ENCODE measurements at regions not wholly inside any gene's neighbourhood (a gene's known extent, or its start where the extent isn't known, plus 50 kb on each side); places are given as distances from the start of the nearest gene placed in this dataset.
"Not testable (repeated sequence)": the region's sequence is repeated elsewhere in the genome, so short reads cannot be mapped to it uniquely, and the experiment has no call there.

DNA sequence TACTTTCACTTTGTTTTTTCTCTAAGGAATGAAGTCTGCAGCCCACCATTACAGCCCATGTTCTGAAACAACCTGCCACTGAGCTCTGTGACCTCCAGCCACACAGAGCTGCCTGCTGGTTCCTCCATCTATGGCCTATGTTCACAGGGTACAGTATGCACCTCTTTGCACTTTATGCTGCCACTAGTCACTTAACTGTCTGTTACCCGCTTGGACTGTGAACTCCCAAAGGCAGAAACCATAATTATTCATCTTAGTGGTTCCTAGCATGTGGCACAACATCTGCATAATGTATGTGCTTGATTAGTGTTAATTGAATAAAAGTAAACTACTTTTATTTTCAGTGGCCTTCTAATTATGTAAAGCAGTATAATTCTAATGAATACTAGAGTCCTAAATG lies 95.5 kb upstream of the BET1 start:
- in situ Hi-C loops (cut with HindIII; ENCODE audit: low sequenced_read_pairs): no loop called here
- no peak for DNase-seq (ENCODE audit: low spot score)

DNA sequence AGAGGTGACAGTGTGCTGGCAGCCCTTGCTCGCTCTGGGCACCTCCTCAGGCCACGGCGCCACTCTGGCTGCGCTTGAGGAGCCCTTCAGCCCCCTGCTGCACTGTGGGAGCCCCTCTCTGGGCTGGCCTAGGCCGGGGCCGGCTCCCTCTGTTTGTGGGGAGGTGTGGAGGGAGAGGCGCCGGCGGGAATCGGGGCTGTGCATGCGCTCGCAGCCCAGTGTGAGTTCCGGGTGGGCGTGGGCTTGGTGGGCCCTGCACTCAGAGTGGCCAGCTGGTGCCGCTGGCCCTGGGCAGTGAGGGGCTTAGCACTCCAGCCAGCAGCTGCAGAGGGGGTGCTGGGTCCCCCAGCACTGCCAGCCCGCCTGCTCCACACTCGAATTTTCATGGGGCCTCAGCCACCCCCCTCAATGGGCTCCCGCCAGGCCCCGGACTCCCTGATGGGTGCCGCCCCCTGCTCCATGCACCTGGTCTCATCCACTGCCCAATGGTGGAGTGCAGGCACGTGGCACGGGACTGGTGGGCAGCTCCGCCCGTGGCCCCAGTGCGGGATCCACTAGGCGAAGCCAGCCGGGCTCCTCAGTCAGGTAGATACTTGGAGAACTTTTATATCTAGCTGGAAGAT lies 96.7 kb upstream of the BET1 start:
- DNase-seq (ENCODE audit: low spot score): no peak
- in situ Hi-C loops (cut with HindIII; ENCODE audit: low sequenced_read_pairs): no loop called here

DNA sequence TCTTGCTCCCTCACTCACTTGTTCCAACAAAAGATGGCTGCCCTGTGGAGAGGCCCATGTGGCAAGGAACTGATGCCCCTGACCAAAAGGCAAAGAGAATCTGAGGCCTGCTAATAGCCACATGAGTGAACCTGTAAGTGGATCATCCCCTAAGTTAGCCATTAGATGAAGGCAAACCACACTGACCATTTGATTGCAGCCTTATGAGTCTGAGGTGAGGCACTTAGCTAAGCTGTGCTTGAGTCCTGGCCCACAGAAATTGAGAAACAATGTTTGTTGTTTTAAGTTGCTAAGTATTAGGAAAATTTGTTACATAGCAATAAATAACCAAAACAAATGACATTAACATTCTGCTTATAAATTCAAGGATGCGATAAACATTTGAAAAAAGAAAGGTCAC lies 100.1 kb upstream of the BET1 start:
- DNase-seq (ENCODE audit: low spot score): no peak
- in situ Hi-C loops (cut with HindIII; ENCODE audit: low sequenced_read_pairs): no loop called here

DNA sequence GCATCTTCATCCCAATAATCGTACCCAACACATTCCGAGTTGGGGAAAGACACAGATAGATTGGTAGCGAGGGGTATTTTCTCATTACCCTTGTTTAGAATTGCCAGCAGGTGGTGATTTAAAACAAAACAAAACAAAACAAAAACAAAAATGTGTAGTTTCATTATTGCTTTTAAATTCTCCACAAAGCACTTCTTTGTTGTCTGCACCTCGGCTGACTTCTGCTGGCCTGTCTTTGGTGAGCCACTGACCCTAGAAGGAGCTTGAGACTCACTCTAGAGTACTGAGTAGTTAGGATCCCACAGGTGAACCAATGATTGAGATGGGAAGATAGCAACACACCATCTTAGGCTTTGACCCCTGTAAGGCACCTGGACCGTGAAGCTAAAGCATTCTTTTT lies 105.4 kb upstream of the BET1 start:
- no peak for DNase-seq (ENCODE audit: low spot score)
- in situ Hi-C loops (cut with HindIII; ENCODE audit: low sequenced_read_pairs): no loop called here

DNA sequence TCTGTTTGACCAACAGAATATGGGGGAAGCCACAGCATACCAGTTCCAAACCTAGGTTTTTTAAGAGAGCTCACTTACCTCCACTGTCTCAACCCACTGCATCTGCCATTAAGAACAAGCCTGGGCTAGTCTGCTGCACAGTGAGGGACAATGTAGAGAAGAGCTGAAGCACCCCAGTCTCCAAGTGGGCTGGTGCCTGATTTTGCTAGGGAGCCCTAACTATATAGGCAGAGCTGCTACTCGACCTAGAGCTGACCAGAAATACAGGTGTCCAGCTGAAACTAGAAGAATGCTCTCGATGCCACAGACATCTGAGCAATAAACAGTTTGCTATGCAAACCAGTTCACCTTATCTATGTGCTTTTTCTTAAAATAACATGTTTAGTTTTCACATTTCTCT lies 106.9 kb upstream of the BET1 start:
- in situ Hi-C loops (cut with HindIII; ENCODE audit: low sequenced_read_pairs): no loop called here
- DNase-seq (ENCODE audit: low spot score): no peak

DNA sequence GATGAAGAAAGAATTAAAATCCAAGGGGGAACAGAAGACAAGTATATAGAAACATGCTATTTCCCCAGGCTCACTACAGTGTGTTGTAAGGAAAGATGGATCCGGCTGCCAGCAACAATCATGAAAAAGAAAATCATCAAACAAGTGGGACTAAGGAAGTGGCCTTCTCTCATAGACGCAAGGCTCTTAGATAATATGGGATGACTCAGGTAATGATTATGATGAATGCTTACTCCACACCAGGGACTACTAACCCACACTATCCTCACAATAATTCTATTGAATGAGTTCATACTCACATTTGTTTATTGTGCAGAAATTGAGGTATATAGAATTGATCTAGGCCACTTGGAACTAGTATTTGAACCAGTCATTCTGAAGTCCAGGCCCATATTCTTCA lies 111.2 kb upstream of the BET1 start:
- no peak for DNase-seq (ENCODE audit: low spot score)
- in situ Hi-C loops (cut with HindIII; ENCODE audit: low sequenced_read_pairs): no loop called here

DNA sequence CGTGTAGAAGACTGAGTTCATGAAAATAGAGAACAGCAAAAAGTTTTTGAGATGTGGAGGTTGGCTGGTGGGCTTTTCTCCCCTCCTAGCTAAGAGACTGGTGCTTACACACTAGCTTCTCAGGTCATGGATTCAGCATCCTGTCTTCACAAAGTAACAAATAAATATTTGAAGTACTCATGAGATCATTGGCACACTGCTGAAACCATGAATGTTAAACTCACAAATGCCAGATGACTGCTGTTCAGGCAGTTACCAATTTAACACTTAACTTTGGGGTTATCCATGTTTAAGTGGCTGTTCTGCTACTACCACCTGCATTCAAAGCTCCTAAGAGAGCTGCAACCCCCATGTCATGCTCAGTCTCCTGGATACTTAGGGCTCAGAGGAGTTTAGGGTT lies 119.0 kb upstream of the BET1 start:
- in situ Hi-C loops (cut with HindIII; ENCODE audit: low sequenced_read_pairs): no loop called here
- DNase-seq (ENCODE audit: low spot score): no peak

DNA sequence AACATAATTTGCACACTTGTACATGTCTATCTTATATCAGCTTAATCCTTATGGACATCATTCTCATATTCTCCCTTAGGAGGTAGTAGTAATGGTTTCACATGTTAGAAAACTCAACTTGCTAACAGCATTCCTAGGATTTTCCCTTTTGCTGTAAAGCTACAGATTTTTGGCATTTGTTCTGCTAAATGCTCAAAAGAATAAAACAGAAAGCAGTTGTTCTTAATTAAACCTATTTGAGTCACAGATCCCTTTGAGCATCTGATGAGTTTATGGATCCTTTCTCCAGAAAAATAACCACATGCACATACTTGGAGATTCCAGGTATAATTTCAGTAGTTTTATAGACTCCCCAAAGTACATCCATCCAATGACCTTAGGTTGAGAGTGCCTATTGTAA lies 122.9 kb upstream of the BET1 start:
- in situ Hi-C loops (cut with HindIII; ENCODE audit: low sequenced_read_pairs): no loop called here
- no peak for DNase-seq (ENCODE audit: low spot score)

DNA sequence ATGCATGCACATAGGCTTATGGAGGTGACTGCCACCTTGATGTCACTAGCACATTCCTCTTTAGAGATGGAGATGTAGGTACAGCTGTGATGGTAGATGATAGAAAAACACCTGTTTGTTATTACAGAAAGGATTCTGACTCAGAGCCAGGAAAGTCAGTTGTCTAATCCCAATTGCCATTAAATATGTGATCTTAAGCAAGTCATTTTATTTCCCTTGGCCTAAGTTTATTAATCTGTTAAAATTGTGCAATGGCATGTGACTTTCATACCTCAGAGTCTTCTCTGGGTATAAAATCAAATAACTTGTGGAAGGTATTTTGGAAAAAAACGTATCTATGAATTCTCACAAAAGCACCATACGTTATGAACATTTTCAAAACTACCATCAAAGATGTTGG lies 123.9 kb upstream of the BET1 start:
- in situ Hi-C loops (cut with HindIII; ENCODE audit: low sequenced_read_pairs): no loop called here
- no peak for DNase-seq (ENCODE audit: low spot score)

DNA sequence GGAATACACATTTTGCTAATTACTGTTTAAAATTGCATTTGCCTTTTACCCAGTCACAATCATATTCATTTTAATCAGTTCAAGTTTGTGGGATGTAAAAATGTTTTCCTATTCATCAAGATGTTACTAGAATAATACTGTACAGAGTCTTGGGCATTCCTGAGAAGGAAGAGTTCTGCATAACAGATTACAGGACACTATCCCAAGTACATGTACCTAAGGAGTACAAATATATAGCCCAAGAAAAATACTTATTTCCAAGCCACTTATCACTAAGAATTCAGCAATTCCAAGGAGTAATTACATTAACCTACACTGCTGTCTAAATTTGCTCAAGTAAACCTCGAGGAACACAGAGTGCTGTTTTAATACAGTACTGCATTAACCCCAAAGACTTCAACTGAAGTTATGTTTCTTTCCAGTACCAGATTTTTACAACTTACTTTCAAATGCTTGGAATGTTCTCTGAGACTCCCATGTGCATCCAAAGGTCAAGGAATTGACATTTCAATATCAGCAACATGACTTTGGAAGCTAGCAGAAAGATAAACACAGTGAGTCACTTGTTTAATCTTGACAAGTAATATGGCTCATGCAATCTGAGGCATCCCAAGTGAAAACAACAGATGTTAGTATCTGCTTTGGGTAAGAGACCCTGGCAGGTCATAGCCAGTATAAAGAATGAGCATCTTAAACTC lies 125.4 kb upstream of the BET1 start:
- in situ Hi-C loops (cut with HindIII; ENCODE audit: low sequenced_read_pairs): no loop called here
- no peak for DNase-seq (ENCODE audit: low spot score)

DNA sequence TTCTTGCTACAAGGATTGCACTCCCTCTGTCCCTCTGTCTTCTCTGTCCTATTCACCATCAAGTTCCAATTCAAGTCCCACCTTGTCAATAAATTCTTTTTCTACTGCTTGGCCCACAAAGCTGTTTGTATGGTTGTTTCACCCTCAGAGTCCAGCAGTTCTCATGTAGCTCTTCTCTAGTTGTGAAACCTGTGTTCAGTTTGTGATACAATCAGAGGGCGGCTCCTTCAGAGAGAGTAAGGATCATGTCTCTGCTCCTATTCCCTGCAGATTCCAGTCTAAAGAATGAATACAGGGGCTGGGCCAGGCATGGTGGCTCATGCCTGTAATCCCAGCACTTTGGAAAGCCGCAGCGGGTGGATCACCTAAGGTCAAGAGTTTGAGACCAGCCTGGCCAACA lies 126.6 kb upstream of the BET1 start:
- in situ Hi-C loops (cut with HindIII; ENCODE audit: low sequenced_read_pairs): no loop called here
- DNase-seq (ENCODE audit: low spot score): no peak

DNA sequence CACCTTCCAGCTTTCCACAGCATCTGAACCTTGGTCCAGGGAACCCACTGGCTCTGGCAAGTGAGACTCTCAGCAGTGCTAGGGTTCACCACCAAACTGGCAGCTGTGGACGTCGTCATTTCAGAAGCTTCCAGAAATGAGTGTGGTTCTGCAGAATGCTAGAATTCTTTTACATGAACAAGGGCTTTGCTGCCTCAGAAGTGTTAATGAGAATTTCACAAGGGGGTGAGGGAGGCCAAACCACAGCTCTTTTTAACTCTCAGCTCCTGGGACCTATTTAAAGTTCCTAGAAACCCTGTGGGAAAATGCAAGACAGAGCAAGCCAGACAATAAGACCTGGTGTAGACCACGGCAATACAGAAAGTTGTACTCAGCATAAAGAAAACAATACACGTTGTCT lies 129.3 kb upstream of the BET1 start:
- no peak for DNase-seq (ENCODE audit: low spot score)
- in situ Hi-C loops (cut with HindIII; ENCODE audit: low sequenced_read_pairs): no loop called here

DNA sequence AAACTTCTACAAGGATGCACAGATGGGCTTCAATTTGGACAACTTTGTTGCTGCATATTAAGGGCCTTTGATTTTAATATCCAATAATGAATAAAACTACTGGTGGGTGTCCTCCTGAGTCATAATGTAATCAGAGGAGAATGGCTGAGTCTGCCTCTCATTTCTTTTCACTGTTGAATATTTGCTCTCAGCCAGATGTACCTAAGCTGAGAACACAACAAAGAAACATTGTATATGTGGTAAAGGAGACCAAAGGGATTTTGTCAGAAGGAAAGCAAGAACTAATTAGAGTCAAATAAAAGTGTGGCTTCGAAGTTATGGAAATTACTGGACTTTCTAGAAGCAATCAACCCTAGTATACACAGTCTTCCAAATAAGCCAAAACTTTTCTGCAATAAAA lies 131.0 kb upstream of the BET1 start:
- in situ Hi-C loops (cut with HindIII; ENCODE audit: low sequenced_read_pairs): no loop called here
- DNase-seq (ENCODE audit: low spot score): no peak

DNA sequence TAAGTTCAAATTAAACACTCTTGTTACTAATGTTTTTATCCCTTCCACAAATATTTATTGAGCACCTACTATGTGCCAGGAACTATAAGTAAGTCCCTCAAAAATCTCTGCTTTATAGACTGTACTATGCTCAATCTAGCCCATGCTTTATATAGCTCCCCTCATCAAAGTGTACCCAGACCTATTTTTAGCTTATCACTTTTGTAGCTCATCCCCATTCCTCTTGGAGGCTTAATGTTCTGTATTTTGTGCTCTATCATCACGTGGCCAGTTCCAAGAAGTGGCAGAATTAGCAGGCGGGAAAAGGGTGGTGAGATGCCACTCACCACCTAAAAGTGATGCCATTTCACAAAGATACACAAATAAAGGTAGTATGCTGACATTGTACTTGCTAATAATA lies 138.1 kb upstream of the BET1 start:
- DNase-seq (ENCODE audit: low spot score): no peak
- in situ Hi-C loops (cut with HindIII; ENCODE audit: low sequenced_read_pairs): no loop called here

DNA sequence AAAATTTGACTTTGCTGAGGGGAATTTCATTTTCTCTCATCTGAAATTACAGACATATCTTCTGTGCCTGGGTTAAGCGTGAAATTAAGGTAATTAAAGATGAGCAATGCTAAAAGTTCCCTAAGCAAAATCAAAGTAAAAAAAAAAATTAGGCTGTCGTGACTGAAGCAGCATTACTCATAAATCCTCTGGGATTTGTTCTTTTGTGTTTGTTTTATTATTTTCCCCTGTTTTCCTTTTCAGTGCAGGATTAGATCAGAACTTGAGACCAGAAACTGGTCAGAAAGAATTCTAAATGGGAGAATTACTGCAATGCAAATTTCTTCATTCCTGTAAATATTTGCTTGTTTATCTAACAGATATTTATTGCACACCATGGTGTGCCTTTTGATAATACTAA lies 141.4 kb upstream of the BET1 start:
- DNase-seq (ENCODE audit: low spot score): no peak
- in situ Hi-C loops (cut with HindIII; ENCODE audit: low sequenced_read_pairs): no loop called here

DNA sequence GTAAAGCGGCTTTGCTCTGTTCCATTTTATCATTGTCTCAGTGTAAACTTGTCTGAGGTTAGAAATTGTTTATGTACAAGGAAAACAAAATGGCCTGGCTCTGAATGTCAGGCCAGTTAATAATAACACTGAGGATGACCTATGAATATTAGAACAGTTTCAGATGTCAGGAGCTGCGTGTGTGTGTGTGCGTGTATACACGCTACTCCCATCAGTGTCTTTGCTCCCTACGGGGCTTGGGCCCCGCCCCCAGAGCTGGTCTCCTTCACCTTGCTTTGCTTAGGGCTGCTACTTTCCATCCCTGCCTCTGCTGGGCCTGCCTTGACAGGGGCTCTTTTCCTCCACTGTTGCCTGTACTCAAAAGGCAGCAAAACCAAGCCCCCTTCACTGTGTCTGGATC lies 142.3 kb upstream of the BET1 start:
- in situ Hi-C loops (cut with HindIII; ENCODE audit: low sequenced_read_pairs): no loop called here

DNA sequence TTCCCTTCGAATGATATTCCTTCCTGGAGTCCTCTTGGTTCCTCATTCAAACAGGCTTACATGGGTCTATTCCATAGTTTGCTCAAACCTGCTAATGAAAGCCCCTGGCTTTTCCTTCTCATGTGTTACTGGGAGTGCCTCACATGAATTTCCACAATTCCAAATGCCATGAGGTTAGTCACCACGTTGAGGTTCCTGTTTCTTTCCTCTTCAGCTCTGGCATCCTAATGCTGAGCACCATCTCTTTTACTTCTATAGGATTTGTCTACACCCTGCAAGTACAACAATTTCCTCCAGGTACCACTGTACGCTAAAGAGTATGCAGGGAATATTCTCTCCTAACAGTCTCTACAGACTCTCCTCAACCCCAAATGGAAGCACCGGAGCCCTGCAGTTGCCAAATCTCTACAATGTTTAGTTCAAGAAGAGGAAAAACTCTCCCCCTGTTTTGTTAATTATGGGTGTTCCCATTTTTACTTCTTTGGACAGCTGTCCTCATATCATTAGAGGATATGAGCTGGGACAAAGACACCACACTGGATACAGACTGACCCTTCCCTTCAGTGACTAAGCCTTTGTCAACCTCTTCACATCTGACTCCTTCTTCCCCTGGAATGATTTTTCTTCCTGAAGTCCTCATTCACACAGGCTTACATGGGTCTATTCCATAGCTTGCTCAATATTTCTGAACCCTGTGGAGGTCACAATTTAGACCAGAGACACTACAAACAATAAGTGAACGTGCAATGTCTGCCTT lies 145.8 kb upstream of the BET1 start:
- in situ Hi-C loops (cut with HindIII; ENCODE audit: low sequenced_read_pairs): no loop called here
- DNase-seq (ENCODE audit: low spot score): no peak

More for the DNA sequence above, 142.3 kb upstream of the BET1 start:
- DNase-seq (ENCODE audit: low spot score): no peak

DNA sequence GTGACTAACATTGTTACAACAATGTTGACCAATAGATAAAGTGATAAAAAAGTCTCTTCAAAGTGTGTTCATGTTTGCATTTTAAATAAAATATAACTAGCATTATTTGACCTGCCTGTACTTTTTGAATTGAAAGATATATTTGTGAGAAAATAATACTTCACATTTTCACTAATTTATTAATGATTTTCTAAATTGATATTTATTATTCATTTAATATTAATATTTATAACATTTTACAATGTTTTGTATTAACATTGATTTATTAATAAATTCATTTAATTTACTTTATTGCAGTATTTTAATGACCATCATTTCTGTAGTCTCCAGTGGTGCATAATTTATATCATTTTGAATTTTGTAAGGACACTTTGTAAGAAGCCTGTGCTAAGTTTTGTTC lies 150.0 kb upstream of the BET1 start:
- DNase-seq (ENCODE audit: low spot score): no peak
- in situ Hi-C loops (cut with HindIII; ENCODE audit: low sequenced_read_pairs): no loop called here

DNA sequence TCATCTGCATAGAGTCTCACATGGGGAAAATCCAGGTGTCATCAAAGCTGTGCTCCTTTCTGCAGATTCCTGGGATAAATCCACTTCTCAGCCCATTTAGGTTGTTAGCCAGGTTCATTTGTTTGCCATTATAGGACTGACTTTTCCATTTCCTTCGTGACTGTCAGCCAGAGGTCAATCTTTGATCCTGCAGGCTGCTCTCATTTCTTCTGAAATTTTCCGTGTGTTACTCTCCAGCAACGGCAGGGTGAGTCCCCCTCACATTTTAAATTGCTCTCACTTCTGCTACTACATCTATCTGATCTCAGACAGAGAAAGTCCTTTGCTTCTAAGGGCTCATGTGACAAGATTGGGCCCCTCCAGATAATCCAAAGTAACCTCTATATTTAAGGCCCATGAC lies 150.7 kb upstream of the BET1 start:
- in situ Hi-C loops (cut with HindIII; ENCODE audit: low sequenced_read_pairs): no loop called here
- no peak for DNase-seq (ENCODE audit: low spot score)

DNA sequence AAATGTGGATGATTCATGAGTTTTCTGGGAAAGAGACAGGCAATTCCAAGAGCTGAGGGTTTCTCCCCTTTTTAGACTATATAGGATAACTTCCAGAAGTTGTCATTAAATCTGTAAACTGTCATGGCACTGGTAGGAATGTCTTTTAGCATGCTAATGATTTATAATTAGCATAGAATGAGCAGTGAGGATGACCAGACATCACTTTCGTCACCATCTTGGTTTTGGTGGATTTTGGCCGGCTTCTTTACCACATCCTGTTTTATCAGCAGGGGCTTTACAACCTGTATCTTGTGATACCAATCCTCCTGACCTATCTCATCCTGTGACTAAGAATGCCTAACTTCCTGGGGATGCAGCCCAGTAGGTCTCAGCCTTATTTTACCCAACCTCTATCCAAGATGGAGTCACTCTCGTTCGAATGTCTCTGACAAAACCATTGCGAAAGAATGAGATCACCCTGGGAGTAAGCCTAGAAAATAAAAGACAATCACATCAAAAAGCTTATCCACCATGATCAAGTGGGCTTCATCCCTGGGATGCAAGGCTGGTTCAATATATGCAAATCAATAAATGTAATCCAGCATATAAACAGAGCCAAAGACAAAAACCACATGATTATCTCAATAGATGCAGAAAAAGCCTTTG lies 153.6 kb upstream of the BET1 start:
- DNase-seq (ENCODE audit: low spot score); in situ Hi-C loops (cut with HindIII; ENCODE audit: low sequenced_read_pairs): not testable (repeated sequence)

Data from G401 (cell line).